HG03196 (cell line): ENCODE measurements at regions not wholly inside any gene's neighbourhood (a gene's known extent, or its start where the extent isn't known, plus 50 kb on each side); places are given as distances from the start of the nearest gene placed in this dataset.
"Not testable (repeated sequence)": the region's sequence is repeated elsewhere in the genome, so short reads cannot be mapped to it uniquely, and the experiment has no call there.

ENCODE experiments used
- ATAC-seq: cut with Tn5 transposase; IDR thresholded peaks from one replicate; pipeline ENCODE4 v1.9.1; 2021; ENCODE audit not compliant: unreplicated experiment

DNA sequence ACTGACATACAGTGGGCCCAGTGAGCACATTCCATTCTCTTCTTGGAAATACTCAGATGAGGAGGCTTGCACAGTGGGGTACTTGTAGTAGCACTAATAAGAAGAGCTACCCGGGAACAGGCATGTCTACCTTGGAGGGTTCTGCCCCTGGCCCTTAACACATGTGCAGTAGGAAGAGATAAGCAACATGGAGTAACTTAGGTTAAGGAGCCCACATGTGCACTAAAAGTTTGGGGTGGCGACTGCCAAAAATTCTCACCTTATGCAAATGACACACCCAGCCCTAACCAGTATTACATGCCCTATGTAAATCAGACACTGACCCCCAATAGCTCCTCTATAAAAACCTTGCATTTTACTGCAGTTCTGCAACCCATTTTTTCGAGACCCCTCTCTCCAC lies 1313.3 kb downstream of the KCNT2 start:
- ATAC-seq = no peak

DNA sequence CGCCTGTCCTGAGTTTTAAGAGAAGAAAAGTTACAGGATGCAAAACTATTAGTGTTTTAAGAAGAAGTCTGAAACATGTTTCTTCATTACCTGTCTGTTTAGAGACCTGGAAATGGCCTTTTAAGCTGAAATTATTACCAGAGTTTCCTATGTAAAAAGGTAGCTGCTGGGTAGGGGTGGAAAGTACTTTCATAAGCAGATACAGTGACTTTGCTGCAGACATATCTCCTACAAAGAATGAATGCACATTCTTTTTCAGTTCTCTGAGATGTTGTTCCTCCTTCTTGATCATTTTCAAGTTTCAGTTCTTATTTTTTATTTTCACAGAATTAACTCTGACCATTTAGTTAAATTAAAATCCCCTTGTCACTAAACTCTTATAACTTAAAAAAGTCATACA lies 1329.6 kb downstream of the KCNT2 start:
- ATAC-seq = no peak

DNA sequence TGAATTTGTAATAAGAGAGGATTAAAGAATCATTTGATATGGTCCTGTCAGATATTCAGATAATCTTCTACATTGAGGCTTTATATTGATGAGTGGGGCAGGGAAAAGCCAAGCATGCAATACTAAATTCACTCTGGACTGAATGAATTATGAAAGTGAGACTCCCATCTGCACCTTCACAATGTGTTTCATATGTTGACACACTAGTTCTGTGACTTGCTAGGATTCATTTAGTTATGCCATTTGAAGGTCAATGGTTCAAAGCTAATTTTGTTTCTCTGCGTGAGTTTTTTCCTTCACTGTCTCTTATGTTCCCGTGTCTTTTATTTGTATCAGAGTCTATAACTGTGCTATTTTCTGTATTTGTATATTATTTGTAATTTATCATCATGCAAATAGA lies 1332.5 kb downstream of the KCNT2 start:
- no peak for ATAC-seq

DNA sequence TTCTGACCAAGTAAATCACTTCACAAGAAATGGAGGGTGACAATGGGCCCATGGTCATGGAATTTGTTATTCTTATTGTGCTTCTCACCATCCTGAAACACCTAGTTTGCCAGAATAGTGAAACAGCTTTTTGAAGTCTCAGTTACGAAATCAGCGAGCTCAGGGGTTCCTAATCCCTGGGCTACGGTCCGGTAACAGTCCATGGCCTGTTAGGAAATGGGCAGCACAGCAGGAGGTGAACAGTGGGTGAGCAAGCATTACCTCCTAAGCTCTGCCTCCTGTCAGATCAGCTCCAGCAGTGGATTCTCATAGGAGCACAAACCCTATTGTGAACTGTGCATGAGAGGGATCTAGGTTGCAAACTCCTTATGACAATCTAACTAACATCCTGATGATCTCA lies 1356.3 kb downstream of the KCNT2 start:
- ATAC-seq = no peak

DNA sequence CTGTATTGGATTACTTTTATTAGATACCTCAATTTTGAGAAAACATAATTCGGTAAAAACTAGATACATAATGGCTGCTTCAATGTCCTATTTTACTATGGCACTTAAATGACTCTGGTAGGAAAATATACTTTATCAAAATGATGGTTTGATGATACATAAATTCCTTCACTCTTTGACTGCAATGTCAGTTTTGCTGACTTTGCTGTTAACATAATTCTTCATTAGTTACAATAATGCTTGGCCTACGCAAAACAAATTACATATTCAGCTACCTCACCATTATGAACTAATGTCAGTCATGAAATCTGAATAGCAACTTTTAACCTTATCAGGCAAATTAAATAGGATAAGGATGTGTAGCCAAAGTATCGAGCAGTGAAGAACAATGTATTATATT lies 1364.7 kb downstream of the KCNT2 start:
- ATAC-seq = no peak

DNA sequence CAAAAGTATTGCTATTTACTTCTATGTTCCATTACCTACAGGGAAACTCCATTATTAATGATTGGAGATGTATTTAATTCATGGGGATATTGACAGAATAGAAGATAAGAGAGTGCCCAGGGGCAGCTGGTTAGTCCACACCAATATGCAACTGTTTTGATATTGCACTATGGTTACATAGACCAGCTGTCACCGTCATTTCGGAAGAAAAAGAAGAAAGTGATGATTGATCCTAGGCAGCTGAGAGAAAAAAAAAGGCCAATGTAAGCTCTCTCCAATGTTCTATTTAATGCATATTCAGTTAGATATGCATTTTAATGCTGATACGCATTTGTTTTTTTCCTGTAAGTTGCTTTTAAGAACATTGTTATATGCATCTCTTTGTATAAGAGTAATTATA lies 1367.2 kb downstream of the KCNT2 start:
- ATAC-seq = no peak

DNA sequence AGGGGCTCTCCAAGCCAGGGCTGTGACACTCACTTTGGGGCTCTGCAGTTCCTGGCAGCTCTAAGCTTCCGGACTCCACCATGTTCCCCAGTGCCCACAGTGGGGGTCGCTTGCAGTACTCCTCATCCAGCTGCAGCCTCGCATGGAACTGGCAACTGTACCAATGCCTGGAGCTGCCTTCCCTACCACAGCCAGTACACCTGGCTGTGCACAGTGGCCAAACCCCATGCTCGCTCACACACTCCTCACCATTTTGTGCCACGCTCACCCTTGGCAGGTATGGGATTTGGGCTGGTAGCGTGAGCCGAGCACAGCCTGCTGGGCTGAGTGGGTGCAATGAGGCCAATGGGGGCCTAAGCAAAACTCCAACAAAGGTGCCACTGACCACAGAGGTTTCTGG lies 1369.9 kb downstream of the KCNT2 start:
- ATAC-seq = no peak

DNA sequence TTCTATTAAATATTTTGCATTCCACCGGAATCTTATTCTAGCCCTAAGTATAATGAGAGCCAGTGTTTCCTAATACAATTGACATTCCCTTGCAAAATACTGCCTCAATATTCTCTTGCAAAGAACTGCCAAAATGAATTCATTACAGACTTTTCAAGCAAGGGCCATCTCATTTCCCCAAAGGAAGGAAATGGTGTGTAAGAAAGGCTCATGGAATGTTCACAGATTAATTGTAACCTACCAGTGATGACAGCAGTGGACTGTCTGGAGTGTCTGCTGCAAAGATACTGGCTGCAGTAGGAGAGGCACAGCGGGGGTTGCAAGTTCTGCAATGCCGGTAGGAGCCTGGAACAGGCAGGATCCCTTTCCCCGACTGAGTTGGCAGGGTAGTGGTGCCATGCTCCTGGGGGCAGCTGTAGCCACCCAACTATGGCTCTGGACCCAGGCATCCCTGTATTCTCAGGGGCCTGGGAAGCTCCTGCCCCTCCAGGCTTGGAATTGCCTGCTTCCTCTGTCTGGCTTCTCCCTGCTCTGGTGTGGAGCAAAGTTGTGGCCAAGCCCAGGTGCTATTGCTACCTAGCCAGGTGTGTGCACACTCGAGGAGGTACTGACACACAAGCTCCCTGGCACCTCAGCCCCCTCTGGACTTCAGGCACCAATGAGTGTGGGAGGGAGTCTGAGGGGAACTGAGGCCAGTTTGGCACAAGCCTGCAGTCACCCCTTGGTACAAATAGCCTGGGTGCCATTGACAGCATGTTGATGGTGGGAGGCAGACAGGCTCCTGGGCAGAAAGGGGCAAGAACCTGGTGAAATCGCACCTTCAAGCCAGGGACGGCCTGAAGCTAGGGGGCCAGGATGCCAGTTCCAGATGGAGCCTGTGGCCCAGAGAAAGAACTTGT lies 1371.0 kb downstream of the KCNT2 start:
- no peak for ATAC-seq

DNA sequence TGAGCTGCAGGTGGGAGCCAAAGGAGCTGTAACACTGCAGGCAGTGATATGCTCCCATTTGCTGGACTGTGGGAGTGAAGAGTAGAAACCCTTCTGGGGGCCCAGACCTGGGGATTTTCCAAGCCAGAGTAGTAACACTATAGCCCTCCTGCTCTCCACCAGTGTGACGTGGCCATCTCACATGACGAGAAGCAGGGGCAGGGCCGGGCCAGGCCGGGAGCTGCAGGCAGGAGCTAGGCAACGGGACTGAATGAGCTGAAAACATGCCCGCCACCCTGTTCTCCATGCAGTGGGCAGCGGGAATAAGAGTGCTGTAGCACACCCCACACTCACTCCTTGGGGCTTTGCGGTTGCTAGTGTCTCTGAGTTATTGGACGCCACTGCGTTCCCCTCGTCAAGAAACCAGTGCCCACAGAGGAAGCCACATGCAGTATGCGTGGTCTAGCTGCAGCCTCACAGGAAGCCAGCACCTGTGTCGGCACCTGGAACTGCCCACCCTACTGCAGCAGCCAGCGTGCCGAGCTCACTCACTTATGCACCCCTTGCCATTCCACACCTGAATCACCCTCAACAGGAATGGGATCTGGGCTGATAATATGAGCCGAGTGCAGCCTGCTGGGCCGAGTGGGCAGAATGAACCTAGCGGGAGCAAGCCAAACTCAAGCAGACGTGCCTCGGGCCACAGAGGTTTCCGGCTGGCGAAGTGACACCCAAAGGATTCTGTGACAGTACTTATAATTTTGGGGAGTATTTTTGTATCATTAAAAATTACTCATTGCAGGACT lies 1389.6 kb downstream of the KCNT2 start:
- ATAC-seq = no peak

DNA sequence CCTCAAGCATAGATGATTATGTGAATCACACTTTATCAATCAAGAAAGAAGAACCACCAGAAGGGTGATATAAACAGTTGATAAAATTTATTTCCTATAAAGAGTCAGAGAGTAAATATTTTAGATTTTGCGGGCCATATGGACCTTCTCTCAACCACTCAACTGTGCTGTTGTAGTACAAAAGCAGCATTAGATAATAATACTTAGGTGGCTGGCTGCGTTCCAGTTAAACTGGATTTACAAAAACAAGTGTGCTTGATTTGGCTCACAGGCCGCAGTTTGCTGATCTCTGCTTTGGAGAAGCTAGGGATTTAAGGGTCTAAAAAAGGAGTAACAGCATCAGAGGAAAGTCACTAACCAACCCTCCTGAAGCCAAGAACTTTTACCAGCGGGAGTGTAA lies 1406.0 kb downstream of the KCNT2 start:
- no peak for ATAC-seq

DNA sequence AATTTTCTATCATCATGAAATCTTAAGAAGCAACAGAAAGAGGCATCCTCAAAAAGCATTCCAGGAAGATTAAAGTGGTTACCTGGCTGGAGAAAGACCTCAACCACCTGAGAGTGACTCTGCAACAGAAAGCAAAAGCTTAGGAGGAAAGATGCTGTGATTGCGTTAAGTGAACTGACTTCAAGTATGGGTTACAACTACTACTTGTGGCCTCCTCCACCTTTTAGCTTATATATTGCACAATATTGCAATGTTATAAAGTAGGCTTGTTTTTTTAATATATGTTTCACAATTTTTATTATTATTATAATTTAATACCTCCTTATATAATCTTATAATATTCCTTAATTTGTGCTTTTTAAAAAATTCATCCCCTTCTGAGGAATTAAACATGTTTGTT lies 1407.5 kb downstream of the KCNT2 start:
- ATAC-seq = no peak

DNA sequence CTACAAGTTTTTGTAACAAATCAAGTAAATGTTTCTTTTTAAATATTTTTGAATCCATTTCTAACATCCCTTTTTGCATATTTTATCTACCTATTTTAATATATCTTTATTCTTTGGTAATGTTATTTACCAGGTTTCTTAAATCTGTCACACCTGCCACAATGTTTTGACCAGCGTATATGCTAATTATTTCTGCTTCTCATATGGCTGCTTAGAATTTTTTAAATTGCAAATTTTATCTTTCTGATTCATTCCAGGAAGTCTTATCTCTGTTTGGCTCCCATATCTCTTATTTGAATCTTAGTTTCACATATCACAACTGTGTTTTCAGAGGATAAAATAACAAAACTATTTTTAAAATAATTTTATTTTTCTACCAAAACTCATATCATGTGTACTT lies 1411.1 kb downstream of the KCNT2 start:
- ATAC-seq = no peak

DNA sequence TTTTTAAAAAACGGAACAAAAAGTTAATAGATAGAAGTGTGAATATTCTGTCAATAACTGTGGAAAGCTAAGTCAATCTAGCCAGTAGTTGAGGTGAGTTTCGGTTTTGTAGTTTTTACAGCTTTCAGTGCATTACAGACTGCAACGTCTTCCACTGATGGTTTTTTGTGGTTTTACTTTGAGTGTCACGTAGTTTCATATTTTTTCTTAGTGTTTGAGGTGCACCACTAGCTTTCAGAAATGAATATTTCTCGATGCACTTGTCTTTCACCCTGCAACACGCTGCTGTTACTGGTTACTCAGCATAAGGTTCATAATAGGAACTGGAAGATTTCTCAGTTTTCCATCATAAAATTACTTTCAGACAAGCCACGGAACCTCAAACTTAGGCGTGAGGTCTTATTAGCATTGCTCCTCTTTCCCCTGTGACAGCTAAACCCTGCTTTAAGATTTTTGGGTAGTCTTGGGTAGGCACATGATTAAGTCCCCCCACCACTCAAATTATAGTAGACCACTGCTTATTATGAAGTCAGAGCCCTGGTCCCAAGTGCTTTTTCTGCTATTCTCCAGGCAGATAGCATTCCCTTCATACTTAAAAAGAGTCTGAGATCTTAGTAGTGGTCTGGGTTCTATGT lies 1412.7 kb downstream of the KCNT2 start:
- ATAC-seq = peak; percentile 98

DNA sequence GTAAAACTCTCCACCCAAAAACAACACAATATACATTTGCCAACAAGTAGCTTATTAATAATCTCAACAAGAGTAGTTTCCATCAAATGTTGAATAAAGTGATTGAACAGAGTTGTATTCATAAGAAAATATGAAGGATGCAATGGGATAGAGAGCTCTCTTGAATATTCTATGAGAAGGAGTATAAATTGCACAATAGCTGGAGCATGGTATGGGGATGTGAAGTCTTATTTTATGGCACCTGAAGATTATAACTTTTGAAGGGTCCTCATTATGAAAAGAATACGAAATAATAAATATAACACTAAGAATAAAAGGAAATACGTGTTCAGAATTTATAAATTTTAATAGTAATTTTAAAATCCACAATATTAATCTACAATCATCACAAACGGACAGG lies 1415.1 kb downstream of the KCNT2 start:
- ATAC-seq = no peak

DNA sequence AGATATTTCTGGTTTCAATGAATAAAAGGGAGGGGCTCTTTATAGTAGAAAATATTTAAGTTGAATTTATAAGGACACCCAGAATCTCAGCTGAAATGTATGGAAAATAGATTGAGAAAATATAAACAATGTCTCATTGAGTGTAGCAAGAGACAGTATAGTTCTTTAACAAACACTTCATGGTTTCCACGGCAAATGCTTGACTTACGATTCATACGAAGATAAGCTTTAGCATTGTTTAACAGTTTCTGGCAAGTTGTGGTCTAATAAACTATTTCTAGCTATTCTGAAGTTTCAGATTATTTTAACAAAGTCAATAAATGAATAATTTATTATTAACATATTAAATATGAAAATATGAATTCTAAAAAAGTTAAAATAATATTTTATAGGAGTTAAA lies 1419.4 kb downstream of the KCNT2 start:
- ATAC-seq = no peak

DNA sequence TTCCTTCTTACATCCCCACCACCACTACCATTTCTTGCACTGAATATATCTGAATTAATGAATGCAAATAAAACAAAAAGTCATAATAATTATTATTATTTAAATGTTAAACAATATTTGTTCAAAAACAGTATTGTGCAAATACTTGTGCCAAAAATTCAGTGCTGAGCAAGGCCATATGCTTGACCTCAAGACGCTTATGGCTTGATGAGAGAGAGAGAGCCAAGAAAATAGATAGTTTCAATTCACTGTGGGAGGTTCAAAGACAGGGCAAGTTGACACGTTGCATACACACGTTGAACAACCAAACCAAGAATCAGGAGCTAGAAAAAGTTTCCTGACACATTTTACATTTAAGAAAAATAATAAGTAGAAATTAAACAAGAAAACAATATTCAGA lies 1421.7 kb downstream of the KCNT2 start:
- no peak for ATAC-seq

DNA sequence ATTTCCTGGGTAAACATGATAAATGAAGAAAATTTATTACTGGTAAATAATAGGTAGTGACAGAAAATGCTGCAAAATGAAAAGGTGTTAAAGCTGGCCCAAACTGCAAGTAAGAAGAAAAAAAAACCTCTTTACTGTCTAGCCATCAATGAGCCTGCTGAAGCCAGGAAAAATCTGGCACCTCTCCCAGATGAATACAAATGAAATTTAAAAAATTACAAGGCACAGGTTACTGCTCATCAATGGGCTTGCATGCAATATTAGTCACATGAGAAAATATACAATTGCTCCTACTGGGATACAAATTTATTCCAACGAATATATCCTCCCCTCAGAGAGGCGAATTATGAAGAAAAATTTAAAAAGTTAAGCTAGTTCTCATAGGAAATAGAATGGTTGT lies 1422.5 kb downstream of the KCNT2 start:
- ATAC-seq = no peak

DNA sequence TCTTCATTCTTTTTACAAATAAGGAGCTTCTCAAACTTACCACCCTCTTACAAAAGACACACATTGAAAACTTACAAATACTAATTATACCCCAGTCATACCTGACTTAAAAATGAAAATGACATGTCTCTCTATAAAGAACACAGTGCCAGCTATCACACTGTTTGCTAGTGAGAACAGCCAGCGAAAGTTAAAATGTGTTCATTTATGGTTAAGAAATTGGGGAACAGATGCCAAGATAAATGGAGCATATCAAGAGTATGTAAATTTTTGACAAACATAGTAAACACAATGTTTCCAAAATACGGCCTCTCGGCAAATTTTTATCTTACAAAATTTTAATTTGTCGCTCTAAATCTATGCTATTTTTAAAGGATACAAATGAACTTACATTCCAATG lies 1422.9 kb downstream of the KCNT2 start:
- ATAC-seq = no peak

DNA sequence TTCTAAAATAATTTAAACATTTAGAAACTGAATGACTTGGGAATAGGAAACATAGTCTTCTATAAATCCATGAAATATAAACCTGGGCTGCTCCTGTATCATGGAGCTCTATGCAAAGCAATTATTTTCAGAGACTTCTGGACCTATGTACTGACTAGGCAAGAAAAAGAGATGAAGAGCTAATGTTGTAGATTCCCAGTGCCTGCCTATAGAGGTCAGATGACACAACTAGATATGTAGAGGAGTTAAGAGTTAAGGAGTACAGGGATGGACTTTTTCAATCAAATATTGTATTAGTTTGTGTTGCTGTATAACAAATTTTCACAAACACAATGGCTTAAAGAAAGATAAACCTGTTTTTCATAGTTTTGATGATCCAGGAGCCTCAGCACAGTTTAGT lies 1434.5 kb downstream of the KCNT2 start:
- no peak for ATAC-seq

DNA sequence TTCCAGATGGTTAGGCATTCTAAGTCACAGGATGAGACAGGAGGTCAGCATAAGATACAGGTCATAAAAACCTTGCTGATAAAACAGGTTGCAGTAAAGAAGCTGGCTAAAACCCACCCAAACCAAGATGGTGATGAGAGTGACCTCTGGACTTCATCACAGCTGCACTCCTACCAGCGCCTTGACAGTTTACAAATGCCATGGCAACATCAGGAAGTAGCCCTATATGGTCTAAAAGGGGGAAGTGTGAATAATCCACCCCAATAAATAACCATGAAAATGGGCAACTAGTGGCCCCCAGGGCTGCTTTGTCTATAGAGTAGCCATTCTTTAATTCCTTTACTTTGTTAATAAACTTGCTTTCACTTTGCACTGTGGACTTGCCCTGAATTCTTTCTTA lies 1448.4 kb downstream of the KCNT2 start:
- not testable (repeated sequence) for ATAC-seq

DNA sequence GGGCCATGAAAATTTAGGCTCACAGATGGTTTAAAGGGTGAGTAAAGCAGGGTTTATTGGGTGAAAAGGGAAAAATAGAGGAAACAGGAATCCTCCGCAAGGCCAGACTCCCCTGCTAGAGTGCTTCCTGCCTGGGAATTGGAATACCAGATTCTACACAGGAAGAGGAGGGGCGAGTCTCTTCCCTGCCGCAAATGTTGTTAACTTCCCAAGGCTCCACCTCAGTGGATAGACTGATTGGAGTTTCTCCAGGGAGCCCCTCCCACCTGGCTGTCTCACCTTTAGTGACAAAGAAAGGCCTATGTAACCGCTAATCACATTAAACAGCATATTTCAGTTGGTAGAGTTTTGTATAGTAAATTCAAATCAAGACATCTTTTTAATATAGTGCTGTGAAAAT lies 1450.1 kb downstream of the KCNT2 start:
- ATAC-seq = no peak

DNA sequence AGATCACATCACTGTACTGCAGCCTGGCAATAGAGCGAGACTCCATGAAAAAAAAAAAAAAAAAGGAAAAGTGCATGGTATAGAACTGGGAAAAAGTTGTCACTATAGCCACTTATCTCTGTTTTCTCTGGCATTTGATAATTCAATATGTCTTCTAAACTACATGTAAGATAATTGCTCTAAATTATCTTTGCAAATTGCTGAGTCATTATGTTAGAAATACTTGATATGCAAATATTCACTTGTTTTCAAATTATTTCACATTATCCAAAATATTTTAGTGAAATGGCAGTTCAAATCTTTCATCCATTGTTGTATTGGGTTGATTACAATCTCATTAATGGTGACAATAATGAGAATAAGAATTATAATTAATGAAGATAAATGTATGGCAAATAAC lies 1455.1 kb downstream of the KCNT2 start:
- ATAC-seq = no peak
